Fibroblast of lung (primary cell): ENCODE measurements at regions not wholly inside any gene's neighbourhood (a gene's known extent, or its start where the extent isn't known, plus 50 kb on each side); places are given as distances from the start of the nearest gene placed in this dataset.

Source experiments
- DNase-seq, 2 donors: peaks; one replicate each; pipeline versions ENCODE4 v3.0.0 to v3.0.0-alpha.2; 2010; ENCODE audit warnings: low read depth in 2 of 2
- H2AFZ ChIP-seq: 2 replicates; pipeline ENCODE4 v1.5.1; 2012; ENCODE audit warnings: low read length, control low read depth, inconsistent platforms
- H3K27ac ChIP-seq: 2 replicates; pipeline ENCODE4 v1.5.1; 2011; ENCODE audit warnings: low read length, control low read depth; ENCODE audit not compliant: insufficient read depth
- H3K27me3 ChIP-seq: 2 replicates; pipeline ENCODE4 v1.5.1; 2011; ENCODE audit warnings: mild to moderate bottlenecking, low read length; ENCODE audit not compliant: control insufficient read depth, insufficient read depth
- H3K36me3 ChIP-seq: 2 replicates; pipeline ENCODE4 v1.5.1; 2011; ENCODE audit warnings: low read length; ENCODE audit not compliant: control insufficient read depth, insufficient read depth
- H3K4me1 ChIP-seq: 2 replicates; pipeline ENCODE4 v1.5.1; 2011; ENCODE audit warnings: low read length; ENCODE audit not compliant: control insufficient read depth, insufficient read depth; ENCODE audit errors: extremely low read depth
- H3K4me2 ChIP-seq: 2 replicates; pipeline ENCODE4 v1.5.1; 2011; ENCODE audit warnings: low read length, control low read depth; ENCODE audit not compliant: insufficient read depth; ENCODE audit errors: extremely low read depth
- H3K4me3 ChIP-seq, 4 experiments: fragments of 200-600 bp in 1 of 4; sonication (generic) in 1 of 4; replicated peaks in 1 of 4; 2 replicates each; pipeline ENCODE4 v1.5.1; 2011 to 2016; ENCODE audit warnings: low read length in 4 of 4, low read depth in 3 of 4, mild to moderate bottlenecking in 3 of 4, control low read depth in 2 of 4, inconsistent platforms in 1 of 4, mixed read lengths in 1 of 4; ENCODE audit not compliant: insufficient read depth in 1 of 4; ENCODE audit errors: control extremely low read depth in 1 of 4
- H3K79me2 ChIP-seq: 2 replicates; pipeline ENCODE4 v1.5.1; 2012; ENCODE audit warnings: mild to moderate bottlenecking, low read length, inconsistent platforms; ENCODE audit not compliant: control insufficient read depth, insufficient read depth
- H3K9ac ChIP-seq: 2 replicates; pipeline ENCODE4 v1.5.1; 2011; ENCODE audit warnings: mild to moderate bottlenecking, low read length, control low read depth; ENCODE audit not compliant: insufficient read depth
- H3K9me3 ChIP-seq: 2 replicates; pipeline ENCODE4 v1.5.1; 2012; ENCODE audit warnings: low read depth, low read length; ENCODE audit not compliant: control insufficient read depth, insufficient read depth
- H4K20me1 ChIP-seq: 2 replicates; pipeline ENCODE4 v1.5.1; 2011; ENCODE audit warnings: low read length; ENCODE audit not compliant: control insufficient read depth, insufficient read depth; ENCODE audit errors: extremely low read depth
- CTCF ChIP-seq, 2 donors: IDR thresholded peaks in 1 of 2; conservative IDR thresholded peaks in 1 of 2; 1 replicate in 1 of 2; 2 replicates in 1 of 2; pipeline ENCODE4 v1.5.1; 2011 to 2012; ENCODE audit warnings: low read length in 2 of 2, control low read depth in 1 of 2, inconsistent platforms in 1 of 2, low read depth in 1 of 2, mild to moderate bottlenecking in 1 of 2
- EZH2 ChIP-seq: IDR thresholded peaks from 2 replicates; pipeline ENCODE4 v1.5.1; 2012; ENCODE audit warnings: low read length, control low read depth, mild to moderate bottlenecking; ENCODE audit errors: missing control alignments

DNA sequence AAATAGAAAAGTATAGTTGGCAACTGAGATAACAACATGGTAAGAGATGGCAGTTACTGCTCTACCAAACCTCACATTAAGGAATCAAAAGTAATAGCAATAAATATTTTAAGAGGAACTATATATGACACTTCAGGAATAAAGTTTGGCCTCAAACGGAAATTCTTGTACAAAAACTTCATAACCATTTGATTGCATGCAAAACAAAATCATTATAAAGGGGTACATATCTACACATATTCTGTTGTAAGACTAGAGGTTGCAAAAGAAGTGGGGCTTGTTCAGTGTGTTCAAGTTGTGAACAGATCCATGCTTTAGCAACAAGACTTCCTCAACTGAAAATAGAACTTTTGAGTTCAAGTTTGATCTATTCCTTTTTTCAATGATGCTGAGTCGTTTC, 133.5 kb upstream of the MIR17HG start:
- H3K4me1 ChIP-seq: no peaks in the 10 kb centered on the region
- H3K79me2 ChIP-seq: no peaks in the 10 kb centered on the region
- DNase-seq: no peak
- TF ChIP-seq CTCF (conservative IDR thresholded peaks at IDR 0.05 in 1 of 2, IDR thresholded peaks at IDR 0.05 in 1 of 2; ENCODE audit: low read depth in 1 of 2, low read length in 2 of 2) (no peak), EZH2 (no peak)
- no peaks in the 10 kb centered on the region for H3K9me3 ChIP-seq
- H3K27me3 ChIP-seq: no peaks in the 10 kb centered on the region
- H3K27ac ChIP-seq: no peak overlapping the region
- H3K36me3 ChIP-seq: no peaks in the 10 kb centered on the region
- no peak overlapping the region for H3K9ac ChIP-seq
- H4K20me1 ChIP-seq: no peaks in the 10 kb centered on the region
- H3K4me3 ChIP-seq: no peak overlapping the region
- no peak overlapping the region for H2AFZ ChIP-seq
- H3K4me2 ChIP-seq: no peak overlapping the region

- Histone ChIP-seq H3K9ac (no peak overlapping the region), H3K4me2 (no peak overlapping the region)
- TF ChIP-seq CTCF (conservative IDR thresholded peaks at IDR 0.05 in 1 of 2, IDR thresholded peaks at IDR 0.05 in 1 of 2; ENCODE audit: low read depth in 1 of 2, low read length in 2 of 2): no peak
- no peak for TF ChIP-seq EZH2
Measured at GRCh38 chr13:91216928-91217700, 130.4 kb upstream of the MIR17HG start.

GRCh38 chr13:91219201-91219600, 128.3 kb upstream of the MIR17HG start:
- TF ChIP-seq EZH2 (no peak), CTCF (conservative IDR thresholded peaks at IDR 0.05 in 1 of 2, IDR thresholded peaks at IDR 0.05 in 1 of 2; ENCODE audit: low read depth in 1 of 2, low read length in 2 of 2) (no peak)
- H3K27ac ChIP-seq: no peak overlapping the region
- H3K9me3 ChIP-seq: no peaks in the 10 kb centered on the region
- no peaks in the 10 kb centered on the region for H3K79me2 ChIP-seq
- H2AFZ ChIP-seq: no peak overlapping the region
- no peaks in the 10 kb centered on the region for H4K20me1 ChIP-seq
- H3K4me1 ChIP-seq: no peaks in the 10 kb centered on the region
- H3K4me2 ChIP-seq: no peak overlapping the region
- DNase-seq: no peak
- no peak overlapping the region for H3K9ac ChIP-seq
- H3K36me3 ChIP-seq: no peaks in the 10 kb centered on the region
- no peak overlapping the region for H3K4me3 ChIP-seq
- no peaks in the 10 kb centered on the region for H3K27me3 ChIP-seq

More at GRCh38 chr13:91216928-91217700, 130.4 kb upstream of the MIR17HG start:
- H3K79me2 ChIP-seq: no peaks in the 10 kb centered on the region
- no peak overlapping the region for H3K4me3 ChIP-seq
- no peaks in the 10 kb centered on the region for H4K20me1 ChIP-seq
- DNase-seq: peak in 1 of 2 donors; percentile 1
- H3K4me1 ChIP-seq: no peaks in the 10 kb centered on the region
- H3K27me3 ChIP-seq: no peaks in the 10 kb centered on the region
- H2AFZ ChIP-seq: no peak overlapping the region
- no peaks in the 10 kb centered on the region for H3K36me3 ChIP-seq
- H3K27ac ChIP-seq: no peak overlapping the region
- no peaks in the 10 kb centered on the region for H3K9me3 ChIP-seq
